HG03378 (cell line): ENCODE measurements at regions not wholly inside any gene's neighbourhood (a gene's known extent, or its start where the extent isn't known, plus 50 kb on each side); places are given as distances from the start of the nearest gene placed in this dataset.

Experiments used
- ATAC-seq: cut with Tn5 transposase; IDR thresholded peaks from one replicate; pipeline ENCODE4 v1.9.1; 2021; ENCODE audit warnings: mild to moderate bottlenecking, moderate library complexity; ENCODE audit not compliant: unreplicated experiment

- no peak for ATAC-seq
Observed at GRCh38 chr4:124184792-124185191, 527.7 kb downstream of the ANKRD50 start.

DNA sequence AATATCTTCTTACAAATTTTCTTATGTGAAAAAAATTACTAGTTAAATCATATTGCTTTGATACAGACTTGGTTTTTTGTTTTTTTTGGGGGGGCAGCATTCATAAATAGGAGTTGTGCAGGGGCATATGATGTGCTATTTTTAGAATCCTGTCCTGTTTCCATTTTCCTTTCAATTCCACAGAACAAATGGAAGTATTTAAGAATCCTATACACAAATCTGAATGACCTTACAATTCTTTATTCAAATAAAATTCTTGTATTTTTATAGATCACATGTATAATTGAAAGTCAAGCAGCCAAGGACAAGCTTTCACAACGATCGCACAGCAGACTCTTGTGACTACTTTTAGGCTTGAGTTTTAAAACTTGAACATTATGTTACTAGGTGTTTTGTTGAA lies 523.9 kb downstream of the ANKRD50 start:
- ATAC-seq: no peak

GRCh38 chr4:124189545-124189944 lies 523.0 kb downstream of the ANKRD50 start:
- no peak for ATAC-seq

GRCh38 chr4:124191329-124191728 lies 521.2 kb downstream of the ANKRD50 start:
- peak; percentile 73 for ATAC-seq

DNA sequence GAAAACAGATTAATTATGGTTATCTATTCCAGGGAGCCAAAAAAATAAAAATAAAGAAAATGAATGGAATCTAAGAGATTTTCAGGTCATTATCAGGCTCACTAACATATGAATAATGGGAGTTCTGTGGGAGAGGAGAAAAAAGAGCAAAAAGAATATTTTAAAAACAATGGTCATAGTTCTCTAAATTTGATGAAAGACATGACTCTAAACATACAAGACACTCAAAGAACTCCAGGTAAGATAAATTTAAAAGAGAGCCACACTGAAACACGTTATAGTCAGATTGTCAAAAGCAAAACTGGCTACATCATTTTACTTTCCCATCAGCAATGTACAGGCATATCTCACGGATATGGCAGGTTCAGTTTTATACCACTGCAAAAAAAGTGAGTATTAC lies 520.0 kb downstream of the ANKRD50 start:
- ATAC-seq: no peak

GRCh38 chr4:124199185-124199584 lies 513.3 kb downstream of the ANKRD50 start:
- no peak for ATAC-seq

GRCh38 chr4:124199755-124200154 lies 512.8 kb downstream of the ANKRD50 start:
- no peak for ATAC-seq

GRCh38 chr4:124201636-124202035 lies 510.9 kb downstream of the ANKRD50 start:
- ATAC-seq: no peak

DNA sequence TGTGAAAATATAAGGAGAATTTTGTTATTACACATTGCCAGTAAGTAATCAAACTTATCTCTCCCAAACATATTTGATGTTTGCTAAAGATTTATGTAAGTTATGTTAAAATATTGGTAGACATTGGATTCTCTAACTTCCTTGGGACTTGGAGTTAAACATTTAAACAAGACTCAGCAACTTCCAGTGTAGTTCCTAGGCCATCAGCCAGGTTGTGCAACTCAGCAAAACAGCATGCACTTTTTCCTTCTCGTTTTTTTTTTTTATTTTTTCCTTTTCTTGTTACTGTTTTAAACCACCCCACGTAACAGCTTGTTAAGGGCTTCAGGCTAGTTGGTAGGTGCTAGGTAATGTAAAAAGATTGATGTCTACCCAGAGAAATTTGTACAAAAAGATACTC lies 510.4 kb downstream of the ANKRD50 start:
- ATAC-seq: no peak

DNA sequence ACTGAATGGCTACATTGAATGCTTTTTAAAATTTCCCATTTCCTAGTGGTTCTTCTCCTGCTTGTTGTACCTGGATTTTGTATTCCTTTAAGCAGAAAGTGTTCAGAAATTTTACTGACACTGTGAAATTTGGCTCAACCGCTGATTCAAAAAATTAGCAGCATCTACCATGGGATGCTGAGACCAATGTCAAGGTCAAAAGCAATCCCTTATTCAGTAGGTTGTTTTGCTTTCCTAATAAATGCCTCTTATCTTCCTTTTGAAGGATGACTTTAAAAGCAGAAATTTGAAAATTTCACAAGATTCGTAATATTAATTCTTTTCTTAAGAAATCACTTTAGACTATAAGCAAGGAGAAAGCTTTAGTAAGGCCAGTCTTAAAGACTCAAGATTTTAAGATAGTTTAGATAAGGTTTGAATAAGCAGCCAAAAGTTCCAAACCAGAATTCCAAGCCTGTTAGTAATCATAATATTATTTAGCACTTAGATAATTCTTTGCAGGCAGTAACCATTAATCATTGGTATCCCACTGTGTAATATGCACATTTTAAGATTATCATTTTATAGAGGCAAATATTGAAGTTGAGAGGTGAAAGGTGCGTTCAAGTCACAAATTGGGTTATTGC lies 508.8 kb downstream of the ANKRD50 start:
- ATAC-seq: no peak

DNA sequence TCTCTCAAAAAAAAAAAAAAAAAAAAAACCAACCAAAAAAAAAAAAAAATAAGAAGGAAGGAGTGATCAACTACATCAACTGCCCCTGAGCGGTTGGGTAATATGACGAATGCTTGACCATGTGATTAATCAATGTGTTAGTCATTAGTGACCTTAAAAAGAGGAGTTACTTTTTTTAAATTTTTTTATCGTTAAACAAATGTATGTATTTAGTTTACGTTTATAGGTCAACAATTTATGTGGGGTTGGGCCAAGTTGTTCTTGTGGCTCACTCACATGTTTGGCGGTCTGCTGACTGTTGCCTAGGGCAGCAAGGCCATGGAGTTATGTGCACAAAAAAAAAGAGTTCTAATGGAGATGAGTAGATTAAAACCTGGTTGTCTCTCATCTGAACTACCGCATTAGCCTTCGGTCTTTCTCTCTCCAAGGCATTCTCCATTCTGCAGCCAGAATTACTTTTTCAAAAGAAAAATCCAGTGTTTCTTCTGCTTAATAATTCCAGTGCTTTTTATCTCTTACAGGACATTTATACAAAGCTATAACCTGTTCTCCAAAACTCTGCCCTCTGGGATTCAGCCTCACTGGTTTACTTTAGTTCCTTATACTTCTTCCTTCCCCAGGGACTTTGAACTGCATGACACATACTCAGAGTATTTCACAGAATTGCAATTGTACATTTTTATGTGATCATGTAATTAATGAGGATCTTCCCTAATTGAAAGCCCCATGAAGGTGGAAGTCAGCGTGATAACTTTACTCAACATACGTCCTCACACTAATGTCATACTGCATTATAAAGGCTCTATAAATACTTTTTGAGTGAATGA lies 505.5 kb downstream of the ANKRD50 start:
- no peak for ATAC-seq

GRCh38 chr4:124209211-124209610 lies 503.3 kb downstream of the ANKRD50 start:
- no peak for ATAC-seq

GRCh38 chr4:124209626-124210025 lies 502.9 kb downstream of the ANKRD50 start:
- no peak for ATAC-seq

DNA sequence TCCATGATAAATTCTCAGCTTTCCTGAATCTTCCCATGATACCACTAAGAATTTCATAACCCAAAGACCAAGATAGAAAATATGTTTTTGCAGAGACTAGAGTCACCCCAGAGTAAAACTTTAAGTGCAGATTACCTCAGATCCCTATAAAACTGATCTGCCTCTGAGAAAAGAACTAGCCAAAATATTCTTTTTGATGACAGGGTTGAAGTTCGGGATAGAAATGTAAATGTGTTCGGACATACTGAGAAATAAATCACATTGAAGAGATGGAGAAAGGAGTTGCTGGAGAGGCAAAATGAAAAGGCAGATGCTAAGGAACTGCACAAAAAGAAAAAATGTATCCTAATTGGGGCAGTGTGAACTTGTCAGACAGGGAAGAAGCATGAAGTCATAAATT lies 501.8 kb downstream of the ANKRD50 start:
- ATAC-seq: no peak

- no peak for ATAC-seq
Observed at GRCh38 chr4:124212815-124213630, 499.5 kb downstream of the ANKRD50 start.

DNA sequence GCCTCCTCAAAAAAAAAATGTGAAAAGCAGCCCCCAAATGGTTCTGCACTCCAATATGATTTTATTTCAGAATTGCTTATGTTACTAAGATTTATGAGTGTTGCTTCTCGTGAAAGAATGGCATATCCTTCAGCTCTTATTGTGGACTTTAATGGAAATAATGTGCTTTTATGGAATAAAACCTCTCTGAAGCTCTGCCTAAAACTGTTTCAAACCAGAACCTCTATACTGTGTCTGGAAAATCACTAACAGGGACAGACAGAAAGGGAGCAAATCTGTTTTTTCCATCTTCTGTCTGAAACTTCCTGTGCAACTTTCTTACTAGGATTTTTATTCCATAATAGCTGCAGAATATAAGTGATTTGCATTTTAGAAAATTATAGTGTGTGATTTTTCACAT lies 493.1 kb downstream of the ANKRD50 start:
- no peak for ATAC-seq

GRCh38 chr4:124224256-124224655 lies 488.3 kb downstream of the ANKRD50 start:
- ATAC-seq: no peak

- no peak for ATAC-seq
Observed at GRCh38 chr4:124227981-124228380, 484.6 kb downstream of the ANKRD50 start.

DNA sequence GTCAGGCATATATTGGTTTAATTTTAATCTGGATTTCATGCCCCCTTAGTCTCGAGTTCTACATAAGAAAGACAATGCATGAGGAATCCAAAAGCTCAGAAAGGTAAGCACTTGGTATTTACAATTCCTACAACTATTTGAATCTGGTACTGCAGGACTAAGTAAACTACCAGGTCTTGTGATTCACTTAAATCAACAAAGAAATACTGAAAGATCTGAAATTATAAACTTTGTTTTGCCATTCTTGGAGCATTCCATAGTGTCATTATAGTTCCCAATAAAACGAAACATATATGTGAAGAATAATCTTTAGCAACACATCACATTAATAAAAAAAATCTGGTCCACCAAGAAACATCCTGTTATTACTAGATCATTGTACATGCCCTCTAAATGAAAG lies 482.3 kb downstream of the ANKRD50 start:
- no peak for ATAC-seq

GRCh38 chr4:124234771-124235170 lies 477.8 kb downstream of the ANKRD50 start:
- no peak for ATAC-seq

DNA sequence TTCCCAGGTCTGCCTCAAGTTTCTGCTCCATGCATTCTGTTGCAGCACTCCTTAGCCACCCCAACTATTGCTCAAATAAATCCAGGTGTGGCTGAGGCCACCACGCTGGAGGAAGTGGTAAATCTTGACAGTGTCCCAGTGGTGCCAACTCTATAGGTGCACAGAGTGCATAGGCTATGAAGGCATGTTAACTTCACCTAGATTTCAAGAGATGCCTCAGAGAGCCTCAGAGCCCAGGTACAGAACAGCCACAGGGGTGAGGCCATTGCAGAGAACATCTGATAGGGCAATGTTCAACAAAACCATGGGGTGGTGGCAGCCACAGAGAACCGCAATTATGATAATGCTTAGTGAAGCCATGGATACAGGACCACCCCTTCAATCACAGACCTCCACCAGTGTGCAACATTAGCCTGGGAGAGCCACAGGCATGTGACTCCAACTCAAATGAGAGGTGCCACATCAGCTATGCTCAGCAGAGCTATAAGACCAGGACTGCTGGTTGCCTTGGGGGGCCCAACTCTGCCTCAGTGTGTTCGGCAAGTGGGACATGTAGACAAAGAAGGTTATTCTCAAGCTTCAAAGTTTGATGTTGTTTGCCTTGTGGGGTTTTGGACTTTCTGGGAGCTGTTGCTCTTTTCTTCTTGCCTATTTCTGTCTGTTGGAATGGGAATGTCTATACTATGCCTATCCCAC lies 468.7 kb downstream of the ANKRD50 start:
- no peak for ATAC-seq
